ENCODE measurements at regions not wholly inside any gene's neighbourhood (a gene's known extent, or its start where the extent isn't known, plus 50 kb on each side); places are given as distances from the start of the nearest gene placed in this dataset.
A peak's percentile ranks its signal among the peaks of the same experiment; 100 is the strongest.

DNA sequence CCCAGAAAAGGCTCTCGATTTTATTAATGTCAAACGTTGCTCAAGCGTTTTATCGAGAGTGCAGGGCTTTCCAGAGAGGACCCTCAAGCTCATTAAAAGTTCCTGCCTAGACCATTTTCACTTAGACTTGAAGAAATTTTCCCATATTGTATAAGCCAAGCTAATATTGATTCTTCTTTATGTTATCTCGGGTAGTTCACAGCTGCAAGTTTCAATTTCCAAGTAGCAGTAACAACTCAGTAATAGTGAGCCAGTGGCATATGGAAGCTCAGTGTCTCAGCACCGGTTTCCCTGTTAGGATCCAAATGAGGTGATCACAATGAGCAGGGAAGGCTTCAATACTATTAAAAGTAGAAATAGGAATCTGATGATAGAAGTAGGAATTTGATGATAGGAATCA is 274.5 kb downstream of the TMX3 start:
- no peaks in the 10 kb centered on the region for H3K36me3 ChIP-seq (ENCODE audit: insufficient read depth, low read length)

DNA sequence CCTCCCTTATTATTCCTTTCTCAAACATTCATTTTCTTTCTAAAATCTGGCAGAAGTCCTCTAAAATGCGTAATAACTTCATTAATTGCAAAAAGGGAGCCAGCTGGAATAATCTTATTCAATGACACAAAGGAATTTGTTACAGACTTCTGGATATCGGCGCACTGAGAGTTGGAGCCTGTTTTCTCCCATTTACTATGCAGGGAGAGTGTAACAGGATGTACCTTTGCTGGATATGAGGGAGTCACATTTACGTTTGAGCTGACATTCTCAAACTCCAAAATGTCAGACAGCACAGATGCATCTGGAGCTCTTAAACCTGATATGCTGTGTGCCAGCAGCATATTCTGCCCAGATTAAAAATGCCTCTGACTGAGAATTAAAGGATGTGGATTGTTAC is 275.3 kb downstream of the TMX3 start:
- Histone ChIP-seq H3K9me3 (ENCODE audit: control insufficient read depth, insufficient read depth, low read length) (peaks cover 6% of the 10 kb centered on the region; the same call in 1 of the 2 replicates), H3K36me3 (ENCODE audit: insufficient read depth, low read length) (no peaks in the 10 kb centered on the region), H3K9ac (ENCODE audit: low read depth, low read length) (no peak overlapping the region), H3K4me1 (ENCODE audit: insufficient read depth, low read length) (peaks cover 13% of the 10 kb centered on the region)

More for the DNA sequence above, 274.5 kb downstream of the TMX3 start:
- H3K9me3 ChIP-seq (ENCODE audit: control insufficient read depth, insufficient read depth, low read length) = peaks cover 6% of the 10 kb centered on the region; the same call in 1 of the 2 replicates
- no peak overlapping the region for H3K9ac ChIP-seq (ENCODE audit: low read depth, low read length)
- peaks cover 13% of the 10 kb centered on the region for H3K4me1 ChIP-seq (ENCODE audit: insufficient read depth, low read length)

DNA sequence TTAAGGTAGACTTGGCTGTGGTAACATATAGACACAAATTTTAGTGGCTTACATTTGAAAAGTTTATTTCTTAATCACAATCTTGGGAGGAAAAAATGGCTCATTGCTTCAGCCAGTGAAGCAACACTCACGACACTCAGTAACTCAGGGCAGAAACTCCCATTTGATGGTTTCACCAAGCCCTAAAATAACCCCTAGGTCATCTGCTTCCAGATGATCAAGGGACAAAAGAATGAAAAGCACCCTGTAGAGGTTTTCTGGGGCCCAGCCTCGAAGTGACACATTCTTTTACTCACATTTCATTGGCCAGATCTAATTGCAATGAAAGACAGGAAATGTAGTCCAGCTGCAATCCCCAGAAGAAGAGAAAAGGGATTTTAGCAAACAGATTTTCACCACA is 275.9 kb downstream of the TMX3 start:
- Histone ChIP-seq H3K9me3 (ENCODE audit: control insufficient read depth, insufficient read depth, low read length) (peaks cover 6% of the 10 kb centered on the region; the same call in 1 of the 2 replicates), H3K9ac (ENCODE audit: low read depth, low read length) (peak overlapping the region; percentile 9; the same call in 1 of the 2 replicates), H3K36me3 (ENCODE audit: insufficient read depth, low read length) (no peaks in the 10 kb centered on the region), H3K4me1 (ENCODE audit: insufficient read depth, low read length) (peaks cover 13% of the 10 kb centered on the region)

DNA sequence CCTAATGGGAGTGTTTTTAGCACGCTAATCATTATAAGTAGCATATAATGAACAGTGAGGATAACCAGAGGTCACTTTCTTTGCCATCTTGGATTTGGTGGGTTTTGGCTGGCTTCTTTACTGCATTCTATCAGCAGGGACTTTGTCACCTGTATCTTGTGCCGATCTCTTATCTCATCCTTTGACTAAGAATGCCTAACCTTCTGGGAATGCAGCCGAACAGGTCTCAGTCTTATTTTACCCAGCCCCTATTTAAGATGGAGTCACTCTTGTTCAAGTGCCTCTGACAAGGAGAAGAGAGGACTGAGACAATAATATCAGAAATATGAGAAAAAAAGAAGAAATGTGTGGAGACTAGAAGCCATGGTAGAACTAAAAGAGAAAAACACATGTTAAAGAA is 276.4 kb downstream of the TMX3 start:
- Histone ChIP-seq H3K9ac (ENCODE audit: low read depth, low read length) (peak overlapping the region; percentile 9; the same call in 1 of the 2 replicates), H3K9me3 (ENCODE audit: control insufficient read depth, insufficient read depth, low read length) (peaks cover 6% of the 10 kb centered on the region; the same call in 1 of the 2 replicates), H3K4me1 (ENCODE audit: insufficient read depth, low read length) (peaks cover 13% of the 10 kb centered on the region), H3K36me3 (ENCODE audit: insufficient read depth, low read length) (no peaks in the 10 kb centered on the region)

DNA sequence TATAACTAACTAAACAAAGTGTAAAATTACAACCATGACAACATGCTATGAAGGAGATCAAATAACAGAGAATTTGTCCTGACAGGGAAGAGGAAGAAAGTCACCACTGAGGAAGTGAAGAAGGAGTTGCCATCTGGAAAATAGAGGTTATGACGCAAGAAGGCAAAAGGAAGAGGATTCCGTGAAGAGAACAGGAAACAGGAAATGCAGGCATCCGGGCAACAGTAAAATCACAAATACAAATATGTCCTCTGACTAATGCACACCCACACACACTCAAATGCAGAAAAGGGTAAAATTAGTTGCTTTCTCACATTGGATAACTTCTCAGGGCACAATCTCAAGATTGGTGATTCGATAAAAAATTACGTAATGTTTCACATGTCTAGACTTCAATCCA is 278.4 kb downstream of the TMX3 start:
- peaks cover 13% of the 10 kb centered on the region for H3K4me1 ChIP-seq (ENCODE audit: insufficient read depth, low read length)
- H3K9ac ChIP-seq (ENCODE audit: low read depth, low read length) = no peak overlapping the region
- H3K9me3 ChIP-seq (ENCODE audit: control insufficient read depth, insufficient read depth, low read length) = peaks cover 6% of the 10 kb centered on the region; the same call in 1 of the 2 replicates
- no peaks in the 10 kb centered on the region for H3K36me3 ChIP-seq (ENCODE audit: insufficient read depth, low read length)

DNA sequence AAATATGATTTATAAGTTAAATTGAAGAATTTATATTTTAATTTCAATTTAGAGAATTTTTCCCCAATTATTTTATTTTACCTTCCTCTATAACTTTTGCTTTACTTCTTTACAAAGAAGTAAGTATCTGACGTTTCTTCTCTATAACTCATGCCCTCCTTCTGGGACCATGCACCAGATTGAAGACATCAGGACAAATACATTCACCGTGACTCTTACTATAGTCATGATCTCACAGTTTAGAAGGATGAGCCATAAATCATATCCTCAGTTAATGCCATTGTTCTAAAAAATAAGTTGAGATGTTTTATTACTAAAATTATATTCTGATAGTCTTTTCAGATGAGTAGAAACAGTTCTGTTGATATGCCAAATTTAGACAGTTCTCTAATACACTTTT is 279.3 kb downstream of the TMX3 start:
- H3K9me3 ChIP-seq (ENCODE audit: control insufficient read depth, insufficient read depth, low read length) = peaks cover 6% of the 10 kb centered on the region; the same call in 1 of the 2 replicates

DNA sequence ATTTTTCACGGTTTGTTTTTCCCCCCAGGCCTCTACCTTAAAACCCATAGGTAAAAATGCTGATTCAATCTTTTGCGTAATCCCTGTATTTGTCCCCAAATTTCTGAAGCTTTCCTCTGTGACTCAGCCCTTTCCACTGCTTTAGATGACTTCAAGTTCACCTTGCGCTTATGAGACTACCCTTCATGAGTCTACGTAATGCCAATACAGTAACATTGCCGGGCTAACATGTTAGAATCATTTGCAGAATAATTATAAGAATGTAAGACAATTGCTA is 283.0 kb downstream of the TMX3 start:
- no peak overlapping the region for H3K9ac ChIP-seq (ENCODE audit: low read depth, low read length)
- H3K4me1 ChIP-seq (ENCODE audit: insufficient read depth, low read length) = no peaks in the 10 kb centered on the region
- no peaks in the 10 kb centered on the region for H3K9me3 ChIP-seq (ENCODE audit: control insufficient read depth, insufficient read depth, low read length)

More for the DNA sequence above, 279.3 kb downstream of the TMX3 start:
- Histone ChIP-seq H3K4me1 (ENCODE audit: insufficient read depth, low read length) (peaks cover 13% of the 10 kb centered on the region), H3K9ac (ENCODE audit: low read depth, low read length) (no peak overlapping the region), H3K36me3 (ENCODE audit: insufficient read depth, low read length) (no peaks in the 10 kb centered on the region)

DNA sequence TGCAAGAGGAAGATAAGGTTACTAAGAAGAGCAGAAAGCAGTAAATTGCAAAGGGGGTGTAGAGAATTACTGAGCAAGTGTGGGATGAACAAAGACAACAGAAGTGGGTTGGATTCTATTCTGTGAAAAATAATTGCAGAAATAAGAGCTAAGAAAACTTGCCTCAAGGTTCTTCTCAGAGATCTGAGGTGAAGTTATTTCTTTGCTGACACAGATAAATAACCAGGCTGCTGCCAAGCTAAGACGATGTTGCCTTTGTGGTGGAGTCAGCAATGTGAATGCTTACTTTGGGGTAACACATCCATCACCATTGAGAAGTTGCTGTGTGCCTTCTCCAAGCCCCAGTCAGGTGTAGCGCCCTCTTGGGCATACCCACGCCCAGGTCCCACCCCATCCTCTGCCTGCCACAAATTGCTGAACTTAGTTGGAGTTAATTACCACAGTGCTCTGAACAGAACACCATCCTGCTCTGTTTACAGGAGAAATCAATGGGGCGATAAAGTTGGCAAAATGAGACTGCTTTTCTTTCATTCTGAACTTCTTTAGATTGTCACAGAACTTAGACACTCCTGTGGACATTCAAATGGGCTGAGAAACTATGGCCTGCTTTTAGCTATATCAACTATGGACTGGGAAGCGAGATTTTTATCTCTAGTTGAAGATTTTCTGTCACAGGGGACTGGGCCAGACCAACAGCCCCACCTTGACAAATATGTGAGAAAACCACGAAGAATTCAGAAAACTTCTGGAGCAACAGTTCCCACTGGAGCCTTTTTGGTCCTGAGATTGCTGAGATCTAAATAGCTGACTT is 283.6 kb downstream of the TMX3 start:
- no peaks in the 10 kb centered on the region for H3K36me3 ChIP-seq (ENCODE audit: insufficient read depth, low read length)
- H3K9ac ChIP-seq (ENCODE audit: low read depth, low read length) = no peak overlapping the region
- H3K9me3 ChIP-seq (ENCODE audit: control insufficient read depth, insufficient read depth, low read length) = no peaks in the 10 kb centered on the region
- no peaks in the 10 kb centered on the region for H3K4me1 ChIP-seq (ENCODE audit: insufficient read depth, low read length)

More for the DNA sequence above, 283.0 kb downstream of the TMX3 start:
- no peaks in the 10 kb centered on the region for H3K36me3 ChIP-seq (ENCODE audit: insufficient read depth, low read length)

DNA sequence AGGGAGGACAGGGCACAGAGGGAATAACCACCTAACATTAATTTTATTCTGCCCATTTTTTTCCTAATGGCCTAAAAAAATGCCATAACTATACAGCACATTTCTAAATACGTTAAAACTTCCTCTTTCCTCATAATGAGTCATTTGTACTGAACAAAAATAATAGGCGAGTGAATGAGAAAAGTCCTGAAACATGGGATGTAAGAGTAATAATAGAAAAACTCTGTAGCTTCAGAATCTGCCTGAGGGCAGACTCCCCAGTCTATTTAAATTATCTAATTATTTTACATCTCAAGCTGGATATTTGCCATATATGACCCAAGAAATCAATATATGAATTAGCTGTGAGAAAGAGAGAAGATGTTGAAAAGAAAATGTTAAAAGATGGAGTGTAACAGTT is 285.1 kb downstream of the TMX3 start:
- Histone ChIP-seq H3K36me3 (ENCODE audit: insufficient read depth, low read length) (no peaks in the 10 kb centered on the region), H3K4me1 (ENCODE audit: insufficient read depth, low read length) (no peaks in the 10 kb centered on the region), H3K9me3 (ENCODE audit: control insufficient read depth, insufficient read depth, low read length) (no peaks in the 10 kb centered on the region), H3K9ac (ENCODE audit: low read depth, low read length) (no peak overlapping the region)

DNA sequence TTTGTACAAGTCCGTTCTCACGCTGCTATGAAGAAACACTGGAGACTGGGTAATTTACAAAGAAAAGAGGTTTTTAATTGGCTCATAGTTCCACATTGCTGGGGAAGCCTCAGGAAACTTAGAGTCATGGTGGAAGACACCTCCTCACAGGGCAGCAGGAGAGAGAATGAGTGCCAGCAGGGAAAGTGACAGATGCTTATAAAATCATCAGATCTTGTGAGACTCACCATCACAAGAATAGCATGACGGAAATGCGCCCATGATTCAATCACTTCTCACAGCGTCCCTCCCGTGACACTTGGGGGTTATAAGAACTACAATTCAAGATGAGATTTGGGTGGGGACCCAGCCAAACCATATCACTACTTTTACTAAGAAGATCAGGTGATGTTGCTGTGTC is 285.8 kb downstream of the TMX3 start:
- Histone ChIP-seq H3K9me3 (ENCODE audit: control insufficient read depth, insufficient read depth, low read length) (no peaks in the 10 kb centered on the region), H3K36me3 (ENCODE audit: insufficient read depth, low read length) (no peaks in the 10 kb centered on the region), H3K9ac (ENCODE audit: low read depth, low read length) (no peak overlapping the region), H3K4me1 (ENCODE audit: insufficient read depth, low read length) (no peaks in the 10 kb centered on the region)

DNA sequence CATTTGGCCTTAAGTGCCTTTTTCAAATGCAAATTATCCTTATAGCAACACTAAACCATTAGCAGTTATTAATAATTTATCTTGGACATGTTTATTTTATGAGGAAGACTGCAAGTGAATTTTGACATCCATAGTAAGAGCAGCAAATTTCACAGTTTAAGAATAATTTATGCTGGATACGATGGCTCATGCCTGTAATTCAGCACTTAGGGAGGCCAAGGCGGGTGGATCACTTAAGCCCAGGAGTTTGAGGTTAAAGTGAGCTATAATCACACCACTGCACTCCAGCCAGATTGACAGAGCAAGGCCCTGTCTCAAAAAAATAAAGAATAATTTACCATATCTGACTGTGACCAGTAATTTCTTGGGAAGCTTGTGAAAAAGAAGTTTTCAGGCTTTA is 286.2 kb downstream of the TMX3 start:
- no peaks in the 10 kb centered on the region for H3K9me3 ChIP-seq (ENCODE audit: control insufficient read depth, insufficient read depth, low read length)
- H3K36me3 ChIP-seq (ENCODE audit: insufficient read depth, low read length) = no peaks in the 10 kb centered on the region
- no peak overlapping the region for H3K9ac ChIP-seq (ENCODE audit: low read depth, low read length)
- H3K4me1 ChIP-seq (ENCODE audit: insufficient read depth, low read length) = no peaks in the 10 kb centered on the region

DNA sequence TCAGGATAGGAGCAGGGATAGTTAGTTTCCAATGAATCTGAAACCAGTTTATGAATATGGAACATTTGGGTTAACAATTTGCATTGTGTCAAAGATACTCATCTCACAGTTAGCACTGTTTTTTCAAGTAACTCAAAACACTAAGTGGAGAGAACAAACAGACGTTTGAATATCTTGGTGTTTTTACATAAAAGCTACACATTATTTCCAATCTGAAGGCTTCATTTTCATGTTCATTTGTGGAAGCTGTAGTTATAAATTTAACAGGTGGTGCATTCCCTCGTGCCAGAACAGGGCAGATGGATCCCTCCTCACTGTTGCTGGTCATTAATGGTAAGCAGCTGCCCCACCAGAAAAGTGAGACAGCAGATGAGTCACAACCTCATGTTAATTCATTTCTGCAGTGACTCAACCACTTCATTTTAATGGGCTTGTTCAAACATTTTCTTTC is 286.9 kb downstream of the TMX3 start:
- Histone ChIP-seq H3K4me1 (ENCODE audit: insufficient read depth, low read length) (no peaks in the 10 kb centered on the region), H3K9ac (ENCODE audit: low read depth, low read length) (no peak overlapping the region), H3K9me3 (ENCODE audit: control insufficient read depth, insufficient read depth, low read length) (no peaks in the 10 kb centered on the region), H3K36me3 (ENCODE audit: insufficient read depth, low read length) (no peaks in the 10 kb centered on the region)

DNA sequence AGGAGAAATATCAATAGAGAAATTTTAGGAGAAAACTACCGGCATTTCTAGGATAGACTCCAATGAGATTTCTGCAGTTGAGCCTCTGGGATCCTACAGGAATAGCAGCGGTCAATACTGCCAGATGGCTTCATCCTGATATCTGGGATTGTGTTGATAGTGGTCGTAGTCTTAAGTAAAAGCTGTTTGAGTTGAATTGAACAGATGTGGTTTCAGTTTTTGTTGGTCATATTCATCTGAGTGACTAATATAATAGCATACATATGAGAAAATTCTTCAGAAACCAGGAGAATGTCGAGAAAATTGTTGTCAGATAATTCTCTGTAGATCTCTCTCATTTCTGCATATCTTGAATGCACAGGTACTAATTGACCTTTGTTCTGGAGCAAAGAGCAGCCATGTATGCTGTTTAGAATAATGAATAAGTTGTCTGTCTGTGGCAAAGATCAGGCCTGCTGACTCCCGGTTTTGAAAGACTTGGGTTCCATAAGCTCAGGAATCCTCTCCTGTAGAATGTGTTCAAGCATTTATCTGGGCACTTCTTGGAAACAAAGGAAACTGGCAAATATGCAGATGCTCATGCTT is 288.1 kb downstream of the TMX3 start:
- no peaks in the 10 kb centered on the region for H3K9me3 ChIP-seq (ENCODE audit: control insufficient read depth, insufficient read depth, low read length)
- no peaks in the 10 kb centered on the region for H3K36me3 ChIP-seq (ENCODE audit: insufficient read depth, low read length)
- no peaks in the 10 kb centered on the region for H3K4me1 ChIP-seq (ENCODE audit: insufficient read depth, low read length)
- no peak overlapping the region for H3K9ac ChIP-seq (ENCODE audit: low read depth, low read length)

DNA sequence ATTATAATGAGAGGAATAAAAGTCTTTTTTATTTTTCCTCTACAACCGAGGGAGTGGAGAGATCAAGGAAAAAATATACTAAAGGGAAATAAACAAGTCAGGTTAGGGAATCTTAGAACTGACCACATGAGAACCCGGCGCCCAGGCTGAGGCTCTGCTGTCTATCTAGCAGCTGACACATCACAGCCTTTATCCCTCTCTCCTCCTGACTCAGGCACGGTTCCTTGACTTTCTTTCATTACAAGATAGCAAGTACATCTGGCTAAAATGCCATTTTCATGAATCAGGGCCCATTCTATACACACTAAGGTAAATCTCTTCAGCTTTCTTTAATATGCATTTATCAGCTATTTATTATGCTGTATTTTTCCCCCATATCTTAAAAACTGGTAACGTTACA is 296.0 kb downstream of the TMX3 start:
- Histone ChIP-seq H3K4me1 (ENCODE audit: insufficient read depth, low read length) (no peaks in the 10 kb centered on the region), H3K36me3 (ENCODE audit: insufficient read depth, low read length) (no peaks in the 10 kb centered on the region), H3K9me3 (ENCODE audit: control insufficient read depth, insufficient read depth, low read length) (peaks cover 7% of the 10 kb centered on the region; the same call in 1 of the 2 replicates), H3K9ac (ENCODE audit: low read depth, low read length) (no peak overlapping the region)

DNA sequence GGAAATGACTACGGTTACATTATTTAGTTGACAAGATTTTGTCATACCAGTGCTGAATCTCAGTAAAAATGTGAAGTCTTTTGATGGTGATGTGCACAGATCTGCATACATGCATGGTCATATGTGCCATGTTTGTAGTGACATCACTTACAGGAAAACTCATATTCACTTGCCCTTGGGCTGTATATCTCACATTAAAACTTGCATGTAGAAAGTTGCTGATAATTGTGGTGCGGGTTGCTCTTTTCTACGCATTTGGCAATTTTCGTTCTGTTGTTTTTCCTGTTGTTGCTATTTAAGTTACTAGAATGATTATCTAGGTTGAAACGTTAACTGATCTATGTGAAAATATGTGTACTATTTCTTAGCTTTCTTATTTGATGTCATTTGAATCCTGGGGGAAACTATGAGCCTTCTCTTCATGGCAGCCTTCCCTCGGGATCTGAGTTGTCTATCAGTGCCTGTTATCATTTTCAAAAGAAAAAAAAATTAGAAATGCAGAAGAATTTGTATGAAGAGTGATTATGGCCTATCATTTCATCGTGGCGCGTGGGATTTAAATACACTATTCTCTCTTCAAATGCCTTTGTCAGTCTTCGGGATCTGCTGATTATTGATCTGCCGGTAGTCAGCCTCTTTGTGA is 296.6 kb downstream of the TMX3 start:
- H3K4me1 ChIP-seq (ENCODE audit: insufficient read depth, low read length) = no peaks in the 10 kb centered on the region
- H3K9ac ChIP-seq (ENCODE audit: low read depth, low read length) = no peak overlapping the region
- H3K9me3 ChIP-seq (ENCODE audit: control insufficient read depth, insufficient read depth, low read length) = peaks cover 7% of the 10 kb centered on the region; the same call in 1 of the 2 replicates

More for the DNA sequence above, 296.6 kb downstream of the TMX3 start:
- no peaks in the 10 kb centered on the region for H3K36me3 ChIP-seq (ENCODE audit: insufficient read depth, low read length)
